Ovary (tissue), 7 donors: ENCODE measurements at regions not wholly inside any gene's neighbourhood (a gene's known extent, or its start where the extent isn't known, plus 50 kb on each side); places are given as distances from the start of the nearest gene placed in this dataset.

Experiments used
- DNase-seq, 5 donors: peaks; one replicate each; pipeline ENCODE4 v3.0.0-alpha.2; 2019 to 2020
- H3K27ac ChIP-seq, 2 donors: fragments of 200-600 bp; one replicate each; pipeline versions ENCODE4 v1.5.1 to v1.8.0; 2019 to 2022
- H3K27me3 ChIP-seq: fragments of 200-600 bp; one replicate; pipeline ENCODE4 v1.8.0; 2022
- H3K36me3 ChIP-seq: fragments of 200-600 bp; sonication (generic); one replicate; pipeline ENCODE4 v1.5.1; 2019
- H3K4me1 ChIP-seq: one replicate; pipeline ENCODE4 v1.8.1; 2013; ENCODE audit warnings: mild to moderate bottlenecking, moderate library complexity; ENCODE audit not compliant: insufficient read depth
- H3K4me3 ChIP-seq: fragments of 200-600 bp; sonication (generic); one replicate; pipeline ENCODE4 v1.5.1; 2017
- H3K9me3 ChIP-seq, 2 donors: fragments of 200-600 bp in 1 of 2; sonication (generic) in 1 of 2; one replicate each; pipeline versions ENCODE4 v1.5.1 to v1.8.1; 2013 to 2019; ENCODE audit warnings: mild to moderate bottlenecking in 1 of 2, moderate library complexity in 1 of 2
- CTCF ChIP-seq, 3 donors: fragments of 450-650 bp in 2 of 3; fragments of 200-600 bp in 1 of 3; IDR thresholded peaks; one replicate each; pipeline versions ENCODE4 v1.5.1 to v1.8.0; 2016 to 2022; ENCODE audit warnings: antibody characterized with exemption in 3 of 3, mild to moderate bottlenecking in 1 of 3
- EP300 ChIP-seq: sonication (generic); formaldehyde crosslinking; IDR thresholded peaks from one replicate; pipeline ENCODE4 v1.6.1; 2017; ENCODE audit warnings: antibody characterized with exemption
- POLR2A ChIP-seq: fragments of 450-650 bp; IDR thresholded peaks from one replicate; pipeline ENCODE4 v1.6.1; 2017; ENCODE audit warnings: antibody characterized with exemption, mild to moderate bottlenecking, moderate library complexity
- WGBS, 3 donors: extraction: QIAGEN DNeasy Blood & Tissue Kit in 1 of 3; methylation state at CpG; one replicate each; pipeline versions ENCODE4 v1.1.5 to v1.1.7; 2013 to 2017; 5-methylcytosine and 5-hydroxymethylcytosine counted together
- intact Hi-C, 4 donors: fragments of 100-400 bp; cut with DNase I; formaldehyde crosslinking; loops; one replicate each; pipeline versions ENCODE4 v1.11.0 to v1.15.1; 2022 to 2023
- donor health status: DM: no; HTN: no; CAD: no; lungs with moderate emphysema.
- donor health status: DM: no; HTN: no; CAD: no.
- donor health status: Bipolar disorder and iron deficiency.
- donor health status: DM: no; HTN: no; CAD: no.
- donor health status: DM: yes; HTN: yes; CAD: no.

- DNase-seq, result no peak
- H3K27me3 ChIP-seq, result no peaks in the 10 kb centered on the region
- no peak for TF ChIP-seq POLR2A
- intact Hi-C loops, result loop anchor here in 1 of 4 donors (10.0 kb wide), 2 partner anchors 111 to 289 kb away; partner anchors contain the start of gene ZSWIM6
- H3K36me3 ChIP-seq, result no peaks in the 10 kb centered on the region
- no peaks in the 10 kb centered on the region for H3K9me3 ChIP-seq
- H3K4me3 ChIP-seq, result no peak overlapping the region
- H3K27ac ChIP-seq, result no peak overlapping the region
- WGBS, 3 donors, result 88 to 93% (median 91%) methylated on average over 5 of the region's 5 CpGs
- H3K4me1 ChIP-seq, result peaks cover 12% of the 10 kb centered on the region
Observed at GRCh38 chr5:61623401-61624069, 291.5 kb downstream of the ZSWIM6 start.

- TF ChIP-seq POLR2A (no peak), CTCF (IDR thresholded peaks at IDR 0.05) (no peak), EP300 (no peak)
- no peak overlapping the region for H3K4me3 ChIP-seq
- no peak overlapping the region for H3K27ac ChIP-seq
- intact Hi-C loops, result loop anchor here in 1 of 4 donors (10.0 kb wide), 2 partner anchors 110 to 290 kb away; partner anchors contain the start of gene ZSWIM6
- no peaks in the 10 kb centered on the region for H3K9me3 ChIP-seq
- no peaks in the 10 kb centered on the region for H3K36me3 ChIP-seq
- WGBS, 3 donors, result 86 to 92% (median 91%) methylated on average over 3 of the region's 3 CpGs
- no peaks in the 10 kb centered on the region for H3K27me3 ChIP-seq
- no peak for DNase-seq
- H3K4me1 ChIP-seq, result peaks cover 11% of the 10 kb centered on the region
Observed at GRCh38 chr5:61624553-61625136, 292.6 kb downstream of the ZSWIM6 start.

GRCh38 chr5:61625137-61625561, 293.1 kb downstream of the ZSWIM6 start:
- H3K36me3 ChIP-seq, result no peaks in the 10 kb centered on the region
- intact Hi-C loops, result loop anchor here in 1 of 4 donors (10.0 kb wide), 2 partner anchors 110 to 290 kb away; partner anchors contain the start of gene ZSWIM6
- TF ChIP-seq EP300 (no peak), CTCF (IDR thresholded peaks at IDR 0.05) (no peak), POLR2A (no peak)
- H3K27me3 ChIP-seq, result no peaks in the 10 kb centered on the region
- H3K4me3 ChIP-seq, result peak overlapping the region; percentile 47
- peaks cover 10% of the 10 kb centered on the region for H3K4me1 ChIP-seq
- H3K9me3 ChIP-seq, result no peaks in the 10 kb centered on the region
- WGBS, 3 donors, result 54 to 68% (median 61%) methylated on average over 11 of the region's 11 CpGs
- no peak for DNase-seq
- H3K27ac ChIP-seq, result no peak overlapping the region

GRCh38 chr5:61625681-61626621, 293.9 kb downstream of the ZSWIM6 start:
- intact Hi-C loops, result loop anchor here in 1 of 4 donors (10.0 kb wide), 2 partner anchors 109 to 291 kb away; partner anchors contain the start of gene ZSWIM6
- Histone ChIP-seq H3K4me1 (peaks cover 9% of the 10 kb centered on the region), H3K27ac (no peak overlapping the region), H3K36me3 (no peaks in the 10 kb centered on the region), H3K9me3 (no peaks in the 10 kb centered on the region), H3K4me3 (peak overlapping the region; percentile 47), H3K27me3 (no peaks in the 10 kb centered on the region)
- DNase-seq, result peak; percentile 57 to 78 (median 67)
- TF ChIP-seq POLR2A, result no peak
- TF ChIP-seq EP300, result no peak
- TF ChIP-seq CTCF (IDR thresholded peaks at IDR 0.05), result no peak
- 11 to 13% (median 11%) methylated on average over 55 to 76 of the region's 76 CpGs for WGBS, 3 donors
